Mesenchymal stem cell (in vitro differentiated cells and primary cell): ENCODE measurements at regions not wholly inside any gene's neighbourhood (a gene's known extent, or its start where the extent isn't known, plus 50 kb on each side); places are given as distances from the start of the nearest gene placed in this dataset.

Experiments used
- DNase-seq: peaks from one replicate; pipeline ENCODE4 v3.0.0-alpha.2; 2013
- H2AFZ ChIP-seq: one replicate; pipeline ENCODE4 v1.6.1; 2013; ENCODE audit warnings: low read depth, mild to moderate bottlenecking, control low read depth, inconsistent platforms, low read length, moderate library complexity
- H2AK5ac ChIP-seq: 2 replicates; pipeline ENCODE4 v1.6.1; 2013; ENCODE audit warnings: low read length, moderate library complexity, mild to moderate bottlenecking, inconsistent platforms; ENCODE audit not compliant: severe bottlenecking
- H2BK120ac ChIP-seq: one replicate; pipeline ENCODE4 v1.6.1; 2013; ENCODE audit warnings: low read depth, mild to moderate bottlenecking, inconsistent platforms, low read length, moderate library complexity
- H2BK12ac ChIP-seq, 2 experiments: one replicate each; pipeline ENCODE4 v1.6.1; 2013; ENCODE audit warnings: inconsistent platforms in 2 of 2, low read length in 2 of 2, mild to moderate bottlenecking in 2 of 2, moderate library complexity in 2 of 2, control low read depth in 1 of 2
- H2BK15ac ChIP-seq: one replicate; pipeline ENCODE4 v1.6.1; 2013; ENCODE audit warnings: mild to moderate bottlenecking, low read depth, inconsistent platforms; ENCODE audit not compliant: poor library complexity, severe bottlenecking
- H2BK5ac ChIP-seq: 2 replicates; pipeline ENCODE4 v1.6.1; 2013; ENCODE audit warnings: low read depth, mild to moderate bottlenecking, low read length, control low read depth, inconsistent platforms; ENCODE audit not compliant: poor library complexity, severe bottlenecking
- H3K14ac ChIP-seq, 2 experiments: one replicate each; pipeline ENCODE4 v1.6.1; 2013; ENCODE audit warnings: inconsistent platforms in 2 of 2, low read length in 2 of 2, control low read depth in 1 of 2, mild to moderate bottlenecking in 1 of 2, moderate library complexity in 1 of 2
- H3K18ac ChIP-seq, 2 experiments: one replicate each; pipeline ENCODE4 v1.6.1; 2013; ENCODE audit warnings: inconsistent platforms in 2 of 2, low read length in 2 of 2, control low read depth in 1 of 2, low read depth in 1 of 2, mild to moderate bottlenecking in 1 of 2
- H3K23ac ChIP-seq, 2 experiments: one replicate each; pipeline ENCODE4 v1.6.1; 2013; ENCODE audit warnings: inconsistent platforms in 2 of 2, low read length in 2 of 2, mild to moderate bottlenecking in 2 of 2, moderate library complexity in 2 of 2, control low read depth in 1 of 2
- H3K27ac ChIP-seq: 2 replicates; pipeline ENCODE4 v1.5.1; 2013; ENCODE audit warnings: mild to moderate bottlenecking, moderate library complexity, low read length, control low read depth, inconsistent platforms; ENCODE audit not compliant: poor library complexity, severe bottlenecking
- H3K27me3 ChIP-seq, 2 experiments: 2 replicates each; pipeline versions ENCODE4 v1.6.1 to v1.7.0; 2013; ENCODE audit warnings: low read length in 2 of 2, mild to moderate bottlenecking in 2 of 2, moderate library complexity in 2 of 2, control low read depth in 1 of 2, inconsistent platforms in 1 of 2; ENCODE audit not compliant: control insufficient read depth in 1 of 2, insufficient read depth in 1 of 2
- H3K36me3 ChIP-seq, 2 experiments: 2 replicates each; pipeline versions ENCODE4 v1.6.1 to v1.7.0; 2013; ENCODE audit warnings: low read length in 2 of 2, control low read depth in 1 of 2, inconsistent platforms in 1 of 2, low read depth in 1 of 2, mild to moderate bottlenecking in 1 of 2; ENCODE audit not compliant: insufficient read depth in 2 of 2, control insufficient read depth in 1 of 2
- H3K4ac ChIP-seq, 2 experiments: one replicate each; pipeline ENCODE4 v1.6.1; 2013; ENCODE audit warnings: inconsistent platforms in 2 of 2, low read length in 2 of 2, mild to moderate bottlenecking in 2 of 2, moderate library complexity in 2 of 2, control low read depth in 1 of 2, low read depth in 1 of 2
- H3K4me1 ChIP-seq: 2 replicates; pipeline ENCODE4 v1.6.1; 2013; ENCODE audit warnings: low read depth, low read length, control low read depth; ENCODE audit not compliant: control insufficient read depth, insufficient read depth
- H3K4me2 ChIP-seq: 2 replicates; pipeline ENCODE4 v1.6.1; 2013; ENCODE audit warnings: low read length, mild to moderate bottlenecking, inconsistent platforms; ENCODE audit not compliant: poor library complexity, severe bottlenecking
- H3K4me3 ChIP-seq, 2 experiments: 2 replicates each; pipeline versions ENCODE4 v1.5.1 to v1.7.0; 2013; ENCODE audit warnings: low read length in 2 of 2, mild to moderate bottlenecking in 2 of 2, control low read depth in 1 of 2, low read depth in 1 of 2; ENCODE audit not compliant: insufficient read depth in 1 of 2
- H3K79me1 ChIP-seq: replicated peaks from 2 replicates; pipeline ENCODE4 v1.6.1; 2013; ENCODE audit warnings: mild to moderate bottlenecking, control low read depth, low read length, inconsistent platforms; ENCODE audit not compliant: poor library complexity, severe bottlenecking
- H3K9ac ChIP-seq: 2 replicates; pipeline ENCODE4 v1.7.0; 2013; ENCODE audit warnings: mild to moderate bottlenecking, low read length, moderate library complexity
- H3K9me3 ChIP-seq: 2 replicates; pipeline ENCODE4 v1.7.0; 2013; ENCODE audit warnings: mild to moderate bottlenecking, low read length; ENCODE audit not compliant: control insufficient read depth
- H4K8ac ChIP-seq: one replicate; pipeline ENCODE4 v1.6.1; 2013; ENCODE audit warnings: inconsistent platforms, mild to moderate bottlenecking, low read length, moderate library complexity
- H4K91ac ChIP-seq: one replicate; pipeline ENCODE4 v1.6.1; 2013; ENCODE audit warnings: mild to moderate bottlenecking, low read length, inconsistent platforms
- WGBS: methylation state at CpG from one replicate; pipeline ENCODE4 v1.1.7; 2013; ENCODE audit warnings: mixed read lengths; 5-methylcytosine and 5-hydroxymethylcytosine counted together

GRCh38 chr12:53827306-53827705 lies 75.5 kb upstream of the CISTR start:
- no peaks in the 10 kb centered on the region for H3K9me3 ChIP-seq
- H2AFZ ChIP-seq = no peak overlapping the region
- no peak overlapping the region for H3K4me2 ChIP-seq
- H3K79me1 ChIP-seq = no peaks in the 10 kb centered on the region
- H4K8ac ChIP-seq = no peak overlapping the region
- H3K4me1 ChIP-seq = no peaks in the 10 kb centered on the region
- DNase-seq = no peak
- H3K27ac ChIP-seq = no peak overlapping the region
- H3K4me3 ChIP-seq = no peak overlapping the region
- no peak overlapping the region for H3K23ac ChIP-seq
- no peak overlapping the region for H3K18ac ChIP-seq
- H2BK15ac ChIP-seq = no peak overlapping the region
- H3K27me3 ChIP-seq = peaks cover 17 to 30% of the 10 kb centered on the region in 2 experiments
- H4K91ac ChIP-seq = no peak overlapping the region
- H2BK12ac ChIP-seq = no peak overlapping the region
- no peak overlapping the region for H2BK5ac ChIP-seq
- H3K36me3 ChIP-seq = no peaks in the 10 kb centered on the region
- H3K4ac ChIP-seq = no peak overlapping the region
- no peak overlapping the region for H2AK5ac ChIP-seq
- H3K9ac ChIP-seq = no peak overlapping the region
- no peak overlapping the region for H2BK120ac ChIP-seq
- no peak overlapping the region for H3K14ac ChIP-seq

- no peak for DNase-seq
- no peak overlapping the region for H2AFZ ChIP-seq
- H4K91ac ChIP-seq = no peak overlapping the region
- H3K23ac ChIP-seq = no peak overlapping the region
- H3K4me2 ChIP-seq = no peak overlapping the region
- no peak overlapping the region for H2BK15ac ChIP-seq
- H4K8ac ChIP-seq = no peak overlapping the region
- H3K9ac ChIP-seq = no peak overlapping the region
- no peak overlapping the region for H2AK5ac ChIP-seq
- H3K4ac ChIP-seq = no peak overlapping the region
- H3K27me3 ChIP-seq = peaks cover 25 to 37% of the 10 kb centered on the region in 2 experiments
- H2BK120ac ChIP-seq = no peak overlapping the region
- H3K14ac ChIP-seq = no peak overlapping the region
- WGBS = 69% methylated on average over 2 of the region's 2 CpGs
- no peak overlapping the region for H3K18ac ChIP-seq
- H3K27ac ChIP-seq = no peak overlapping the region
- no peak overlapping the region for H3K4me3 ChIP-seq
- H3K4me1 ChIP-seq = no peaks in the 10 kb centered on the region
- no peaks in the 10 kb centered on the region for H3K36me3 ChIP-seq
- no peaks in the 10 kb centered on the region for H3K9me3 ChIP-seq
- H2BK12ac ChIP-seq = no peak overlapping the region
- H2BK5ac ChIP-seq = no peak overlapping the region
- H3K79me1 ChIP-seq = no peaks in the 10 kb centered on the region
Observed at GRCh38 chr12:53828598-53828997, 76.8 kb upstream of the CISTR start.

- Histone ChIP-seq H3K36me3 (no peaks in the 10 kb centered on the region), H2AFZ (no peak overlapping the region), H3K4me3 (no peak overlapping the region), H3K9me3 (peaks cover 4% of the 10 kb centered on the region), H4K8ac (no peak overlapping the region), H3K23ac (no peak overlapping the region), H3K9ac (no peak overlapping the region), H3K4me1 (no peaks in the 10 kb centered on the region), H3K27ac (no peak overlapping the region), H3K4me2 (no peak overlapping the region), H4K91ac (no peak overlapping the region), H3K27me3 (peaks cover 26 to 44% of the 10 kb centered on the region in 2 experiments), H3K4ac (no peak overlapping the region), H3K14ac (no peak overlapping the region), H2BK120ac (no peak overlapping the region), H2AK5ac (no peak overlapping the region), H2BK12ac (no peak overlapping the region), H2BK15ac (no peak overlapping the region), H2BK5ac (no peak overlapping the region), H3K18ac (no peak overlapping the region), H3K79me1 (no peaks in the 10 kb centered on the region)
- WGBS = 65% methylated on average over 2 of the region's 3 CpGs
- no peak for DNase-seq
Observed at GRCh38 chr12:53829130-53829819, 77.5 kb upstream of the CISTR start.

- peaks cover 5% of the 10 kb centered on the region for H3K9me3 ChIP-seq
- no peak overlapping the region for H3K4ac ChIP-seq
- H2AFZ ChIP-seq = no peak overlapping the region
- 72% methylated on average over 2 of the region's 5 CpGs for WGBS
- H3K18ac ChIP-seq = no peak overlapping the region
- no peak overlapping the region for H2BK5ac ChIP-seq
- no peak overlapping the region for H2BK15ac ChIP-seq
- no peak overlapping the region for H3K27ac ChIP-seq
- H3K36me3 ChIP-seq = no peaks in the 10 kb centered on the region
- H3K4me3 ChIP-seq = no peak overlapping the region
- no peaks in the 10 kb centered on the region for H3K4me1 ChIP-seq
- H3K9ac ChIP-seq = no peak overlapping the region
- no peak overlapping the region for H2BK12ac ChIP-seq
- no peaks in the 10 kb centered on the region for H3K79me1 ChIP-seq
- no peak overlapping the region for H2AK5ac ChIP-seq
- H3K4me2 ChIP-seq = no peak overlapping the region
- H3K23ac ChIP-seq = no peak overlapping the region
- DNase-seq = no peak
- H4K8ac ChIP-seq = no peak overlapping the region
- peaks cover 31 to 56% of the 10 kb centered on the region in 2 experiments for H3K27me3 ChIP-seq
- no peak overlapping the region for H2BK120ac ChIP-seq
- H3K14ac ChIP-seq = no peak overlapping the region
- H4K91ac ChIP-seq = no peak overlapping the region
Observed at GRCh38 chr12:53830631-53831030, 78.9 kb upstream of the CISTR start.
